Trophoblast cell (in vitro differentiated cells and primary cell): ENCODE measurements at regions not wholly inside any gene's neighbourhood (a gene's known extent, or its start where the extent isn't known, plus 50 kb on each side); places are given as distances from the start of the nearest gene placed in this dataset.

ENCODE experiments used
- DNase-seq, 2 donors: peaks; one replicate each; pipeline ENCODE4 v3.0.0-alpha.2; 2016
- H2AFZ ChIP-seq: 2 replicates; pipeline ENCODE4 v1.6.1; 2013; ENCODE audit warnings: low read length, moderate library complexity, mild to moderate bottlenecking; ENCODE audit not compliant: insufficient read depth, poor library complexity
- H2AK5ac ChIP-seq: 2 replicates; pipeline ENCODE4 v1.6.1; 2013; ENCODE audit warnings: mild to moderate bottlenecking, low read length
- H2BK120ac ChIP-seq: 2 replicates; pipeline ENCODE4 v1.6.1; 2013; ENCODE audit warnings: low read length, mild to moderate bottlenecking, moderate library complexity; ENCODE audit not compliant: insufficient read depth, poor library complexity
- H2BK12ac ChIP-seq: 2 replicates; pipeline ENCODE4 v1.6.1; 2013; ENCODE audit warnings: mild to moderate bottlenecking, low read length, moderate library complexity
- H2BK5ac ChIP-seq: 2 replicates; pipeline ENCODE4 v1.6.1; 2013; ENCODE audit warnings: low read length, low read depth, moderate library complexity, mild to moderate bottlenecking; ENCODE audit not compliant: poor library complexity
- H3K14ac ChIP-seq: 2 replicates; pipeline ENCODE4 v1.6.1; 2013; ENCODE audit warnings: mild to moderate bottlenecking, low read length
- H3K18ac ChIP-seq: 2 replicates; pipeline ENCODE4 v1.6.1; 2013; ENCODE audit warnings: mild to moderate bottlenecking, low read length
- H3K23ac ChIP-seq: 2 replicates; pipeline ENCODE4 v1.6.1; 2013; ENCODE audit warnings: low read length
- H3K27ac ChIP-seq: 2 replicates; pipeline ENCODE4 v1.5.1; 2013; ENCODE audit warnings: low read depth, mild to moderate bottlenecking, inconsistent platforms, low read length, moderate library complexity
- H3K27me3 ChIP-seq: 2 replicates; pipeline ENCODE4 v1.6.1; 2013; ENCODE audit warnings: inconsistent platforms, mild to moderate bottlenecking, low read length, moderate library complexity; ENCODE audit not compliant: insufficient read depth
- H3K36me3 ChIP-seq, 2 experiments: 1 replicate in 1 of 2; 2 replicates in 1 of 2; pipeline ENCODE4 v1.6.1; 2013; ENCODE audit warnings: low read length in 2 of 2, mild to moderate bottlenecking in 2 of 2, moderate library complexity in 1 of 2; ENCODE audit not compliant: insufficient read depth in 2 of 2, control insufficient read depth in 1 of 2
- H3K4ac ChIP-seq: 2 replicates; pipeline ENCODE4 v1.6.1; 2013; ENCODE audit warnings: low read depth, mild to moderate bottlenecking, low read length, moderate library complexity
- H3K4me1 ChIP-seq, 2 experiments: 1 replicate in 1 of 2; 2 replicates in 1 of 2; pipeline ENCODE4 v1.6.1; 2013; ENCODE audit warnings: low read length in 2 of 2, mild to moderate bottlenecking in 2 of 2, moderate library complexity in 1 of 2; ENCODE audit not compliant: insufficient read depth in 2 of 2, control insufficient read depth in 1 of 2
- H3K4me2 ChIP-seq: 2 replicates; pipeline ENCODE4 v1.6.1; 2013; ENCODE audit warnings: inconsistent platforms, mild to moderate bottlenecking, low read length, moderate library complexity
- H3K4me3 ChIP-seq: 2 replicates; pipeline ENCODE4 v1.5.1; 2013; ENCODE audit warnings: mild to moderate bottlenecking, low read depth, low read length, inconsistent platforms
- H3K79me1 ChIP-seq: one replicate; pipeline ENCODE4 v1.6.1; 2013; ENCODE audit warnings: low read length
- H3K79me2 ChIP-seq: 2 replicates; pipeline ENCODE4 v1.6.1; 2013; ENCODE audit warnings: low read length, mild to moderate bottlenecking; ENCODE audit not compliant: control insufficient read depth, insufficient read depth, poor library complexity
- H3K9ac ChIP-seq: 2 replicates; pipeline ENCODE4 v1.6.1; 2013; ENCODE audit warnings: mild to moderate bottlenecking, low read length
- H3K9me3 ChIP-seq: 2 replicates; pipeline ENCODE4 v1.6.1; 2013; ENCODE audit warnings: low read depth, mild to moderate bottlenecking, control low read depth, inconsistent platforms, low read length; ENCODE audit not compliant: insufficient read depth
- H4K12ac ChIP-seq: 2 replicates; pipeline ENCODE4 v1.6.1; 2013; ENCODE audit warnings: low read depth, mild to moderate bottlenecking, low read length, moderate library complexity
- H4K8ac ChIP-seq: 2 replicates; pipeline ENCODE4 v1.6.1; 2013; ENCODE audit warnings: low read depth, mild to moderate bottlenecking, low read length, moderate library complexity
- H4K91ac ChIP-seq: one replicate; pipeline ENCODE4 v1.6.1; 2013; ENCODE audit warnings: low read depth, mild to moderate bottlenecking, low read length, moderate library complexity
- WGBS: extraction: QIAGEN DNeasy Blood & Tissue Kit; methylation state at CpG from one replicate; pipeline ENCODE4 v1.1.7; 2013; ENCODE audit warnings: missing lambda C conversion rate; ENCODE audit not compliant: insufficient read length, insufficient coverage; ENCODE audit errors: extremely low coverage; 5-methylcytosine and 5-hydroxymethylcytosine counted together

DNA sequence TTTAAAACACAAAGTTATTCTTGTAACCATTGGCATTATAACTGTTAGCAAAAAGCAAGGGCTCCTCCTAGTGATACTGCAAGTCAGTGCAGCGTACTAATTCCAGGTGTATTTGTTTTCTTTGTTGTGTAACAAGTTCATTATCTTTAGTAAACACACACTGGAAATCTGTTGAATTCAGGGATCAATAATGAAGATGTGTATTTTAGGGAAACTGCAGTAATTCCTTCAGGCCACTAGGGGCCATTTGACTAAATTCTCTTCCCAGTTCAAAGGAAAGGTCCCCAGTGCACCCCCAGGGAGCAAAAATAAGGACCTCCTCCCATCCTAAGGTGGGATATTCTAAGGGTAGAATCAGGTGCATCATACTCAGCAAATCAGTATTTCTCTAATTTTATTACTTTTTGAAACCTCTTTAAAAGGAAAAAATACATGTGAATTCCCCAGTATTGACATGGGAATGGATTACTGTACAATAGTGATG, 158.6 kb upstream of the LYZL1 start:
- H3K9ac ChIP-seq, result no peak overlapping the region
- no peaks in the 10 kb centered on the region for H3K9me3 ChIP-seq
- H3K23ac ChIP-seq, result no peak overlapping the region
- H4K91ac ChIP-seq, result no peak overlapping the region
- no CpG with 5 or more reads among the region's 1 CpG for WGBS
- no peak overlapping the region for H3K14ac ChIP-seq
- no peak overlapping the region for H4K12ac ChIP-seq
- DNase-seq, result peak in 1 of 2 donors; percentile 83
- no peaks in the 10 kb centered on the region for H3K36me3 ChIP-seq
- H3K27me3 ChIP-seq, result no peaks in the 10 kb centered on the region
- peak overlapping the region; percentile 69 for H2BK5ac ChIP-seq
- H4K8ac ChIP-seq, result no peak overlapping the region
- peaks cover 5% of the 10 kb centered on the region for H3K79me2 ChIP-seq
- H2AFZ ChIP-seq, result no peak overlapping the region
- H3K4ac ChIP-seq, result no peak overlapping the region
- H3K4me3 ChIP-seq, result no peak overlapping the region
- H3K4me1 ChIP-seq, result peaks cover 16 to 17% of the 10 kb centered on the region in 2 experiments
- H3K4me2 ChIP-seq, result no peak overlapping the region
- H2BK120ac ChIP-seq, result peak overlapping the region; percentile 57
- no peak overlapping the region for H3K18ac ChIP-seq
- peak overlapping the region; percentile 82 for H3K27ac ChIP-seq
- no peak overlapping the region for H2AK5ac ChIP-seq
- peaks cover 49% of the 10 kb centered on the region for H3K79me1 ChIP-seq
- H2BK12ac ChIP-seq, result no peak overlapping the region

DNA sequence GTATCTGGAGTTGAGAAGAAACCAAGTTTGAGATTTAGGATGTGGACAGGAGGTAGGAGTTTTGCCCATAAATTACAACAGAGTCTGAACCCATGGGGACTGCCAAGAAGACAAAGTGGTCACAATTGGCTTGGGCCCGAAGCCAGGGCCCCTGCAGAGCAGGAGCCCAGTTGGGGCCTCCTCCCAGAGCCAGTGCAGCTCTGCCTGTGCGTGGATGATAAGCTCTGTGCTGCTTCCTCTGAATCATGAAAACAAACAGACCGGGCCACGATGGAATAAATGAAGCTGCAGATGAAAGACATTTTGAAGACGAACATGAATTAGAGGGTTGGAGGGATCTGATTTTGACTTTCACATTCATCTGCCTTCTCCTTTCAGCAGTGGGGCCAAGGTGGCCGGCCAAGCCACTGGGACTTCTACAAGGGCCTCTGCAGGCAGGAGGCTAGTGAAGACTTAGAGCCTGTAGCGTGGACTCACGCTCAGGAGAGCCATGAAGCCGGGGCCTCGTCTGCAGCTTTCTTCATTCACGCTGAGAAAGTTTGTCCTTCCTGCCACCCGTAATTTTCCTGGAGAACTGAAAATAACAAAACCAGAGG, 156.8 kb upstream of the LYZL1 start:
- H3K36me3 ChIP-seq, result no peaks in the 10 kb centered on the region
- peak overlapping the region; percentile 58 for H3K14ac ChIP-seq
- H2AK5ac ChIP-seq, result peak overlapping the region; percentile 98
- H2AFZ ChIP-seq, result peak overlapping the region; percentile 42
- no peak overlapping the region for H3K23ac ChIP-seq
- H3K18ac ChIP-seq, result peak overlapping the region; percentile 30
- H3K9me3 ChIP-seq, result no peaks in the 10 kb centered on the region
- no peak overlapping the region for H3K4me3 ChIP-seq
- peak overlapping the region; percentile 90 for H3K4ac ChIP-seq
- H3K4me2 ChIP-seq, result no peak overlapping the region
- peak overlapping the region; percentile 82 for H3K27ac ChIP-seq
- DNase-seq, result no peak
- WGBS, result no CpG with 5 or more reads among the region's 12 CpGs
- peak overlapping the region; percentile 93 for H4K8ac ChIP-seq
- H2BK12ac ChIP-seq, result peak overlapping the region; percentile 98
- H3K79me2 ChIP-seq, result peaks cover 5% of the 10 kb centered on the region
- H4K91ac ChIP-seq, result peak overlapping the region; percentile 100
- no peak overlapping the region for H3K9ac ChIP-seq
- H2BK120ac ChIP-seq, result peak overlapping the region; percentile 99
- H4K12ac ChIP-seq, result peak overlapping the region; percentile 2
- no peaks in the 10 kb centered on the region for H3K27me3 ChIP-seq
- H3K79me1 ChIP-seq, result peaks cover 50% of the 10 kb centered on the region
- H2BK5ac ChIP-seq, result peak overlapping the region; percentile 90
- H3K4me1 ChIP-seq, result peaks cover 14 to 15% of the 10 kb centered on the region in 2 experiments

DNA sequence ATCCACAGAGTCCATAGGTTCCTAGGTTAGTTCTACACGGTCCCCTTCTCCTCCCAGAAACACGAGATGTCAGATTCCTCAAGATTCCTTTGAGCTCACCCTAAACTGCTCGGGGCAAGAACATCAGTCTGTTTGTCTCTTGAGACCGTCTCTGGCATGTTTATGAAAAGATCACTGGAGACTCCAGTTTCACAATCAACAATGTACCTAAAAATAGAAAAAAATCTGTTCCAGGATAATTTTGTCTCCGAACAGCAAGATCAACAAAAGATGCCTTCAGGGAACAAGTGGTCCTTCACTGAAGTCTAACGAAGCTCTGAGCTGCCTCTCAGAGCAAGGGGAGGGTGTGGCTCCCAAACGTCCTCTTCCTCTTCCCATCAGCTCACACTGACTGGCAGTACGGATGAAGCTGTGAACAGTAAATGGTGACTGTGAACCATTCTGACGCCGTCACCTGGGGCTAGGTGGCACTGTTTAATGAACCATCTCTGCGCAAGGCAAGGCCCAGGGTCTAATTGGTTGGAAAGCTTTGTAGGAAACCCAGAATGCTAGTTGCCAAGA, 156.2 kb upstream of the LYZL1 start:
- Histone ChIP-seq H4K8ac (peak overlapping the region; percentile 40), H3K23ac (no peak overlapping the region), H3K9me3 (no peaks in the 10 kb centered on the region), H3K9ac (no peak overlapping the region), H3K27me3 (no peaks in the 10 kb centered on the region), H3K4me1 (peaks cover 12 to 13% of the 10 kb centered on the region in 2 experiments), H2BK120ac (peak overlapping the region; percentile 99), H3K79me2 (peaks cover 4% of the 10 kb centered on the region), H3K79me1 (peaks cover 48% of the 10 kb centered on the region), H3K36me3 (no peaks in the 10 kb centered on the region), H3K18ac (peak overlapping the region; percentile 30), H3K4ac (peak overlapping the region; percentile 90), H2BK5ac (peak overlapping the region; percentile 90), H3K14ac (peak overlapping the region; percentile 67), H2AFZ (no peak overlapping the region), H3K4me2 (no peak overlapping the region), H2BK12ac (peak overlapping the region; percentile 98), H4K91ac (peak overlapping the region; percentile 100), H4K12ac (no peak overlapping the region), H2AK5ac (peak overlapping the region; percentile 16), H3K4me3 (no peak overlapping the region), H3K27ac (peak overlapping the region; percentile 82)
- peak in 1 of 2 donors; percentile 26 for DNase-seq
- no CpG with 5 or more reads among the region's 11 CpGs for WGBS

DNA sequence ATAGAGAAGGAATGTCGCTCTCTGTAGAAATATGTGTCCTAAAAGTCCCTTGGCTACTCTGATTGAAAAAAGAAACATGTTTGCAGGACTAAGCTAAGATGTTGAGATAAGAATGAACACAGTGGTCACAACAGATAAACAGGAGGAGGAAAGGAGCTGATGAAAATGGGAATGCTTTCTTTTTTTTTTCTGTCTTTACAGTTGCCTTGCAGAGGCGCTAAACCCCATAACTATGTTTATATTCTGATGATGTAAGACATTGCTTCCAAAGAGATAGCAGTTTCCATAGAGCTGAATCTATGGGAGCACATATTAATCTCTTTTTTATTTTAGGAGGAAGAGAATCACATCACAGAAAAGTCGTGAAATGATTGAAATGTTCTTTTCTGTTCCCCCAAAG, 153.5 kb upstream of the LYZL1 start:
- Histone ChIP-seq H4K91ac (no peak overlapping the region), H3K27ac (peak overlapping the region; percentile 85), H4K12ac (no peak overlapping the region), H3K23ac (no peak overlapping the region), H3K4ac (no peak overlapping the region), H2BK5ac (no peak overlapping the region), H3K4me2 (no peak overlapping the region), H3K79me1 (peaks cover 43% of the 10 kb centered on the region), H2BK12ac (no peak overlapping the region), H3K18ac (no peak overlapping the region), H3K9me3 (no peaks in the 10 kb centered on the region), H3K79me2 (peaks cover 4% of the 10 kb centered on the region), H2AFZ (no peak overlapping the region), H3K4me1 (peaks cover 9 to 10% of the 10 kb centered on the region in 2 experiments), H3K9ac (no peak overlapping the region), H3K14ac (no peak overlapping the region), H3K27me3 (no peaks in the 10 kb centered on the region), H4K8ac (no peak overlapping the region), H3K36me3 (no peaks in the 10 kb centered on the region), H2AK5ac (no peak overlapping the region), H3K4me3 (no peak overlapping the region), H2BK120ac (no peak overlapping the region)
- DNase-seq, result peak in 1 of 2 donors; percentile 27
- no CpG with 5 or more reads among the region's 3 CpGs for WGBS
